Urothelium cell line (cell line): ENCODE measurements at regions not wholly inside any gene's neighbourhood (a gene's known extent, or its start where the extent isn't known, plus 50 kb on each side); places are given as distances from the start of the nearest gene placed in this dataset.

Experiments used
- DNase-seq: peaks from one replicate; pipeline ENCODE4 v3.0.0; 2011; ENCODE audit warnings: low spot score, mixed read lengths
- FAIRE-seq: peaks from 2 replicates; lab custom pipeline; 2011; peaks lifted over from hg19 to GRCh38; lab: Jason Lieb, UNC

DNA sequence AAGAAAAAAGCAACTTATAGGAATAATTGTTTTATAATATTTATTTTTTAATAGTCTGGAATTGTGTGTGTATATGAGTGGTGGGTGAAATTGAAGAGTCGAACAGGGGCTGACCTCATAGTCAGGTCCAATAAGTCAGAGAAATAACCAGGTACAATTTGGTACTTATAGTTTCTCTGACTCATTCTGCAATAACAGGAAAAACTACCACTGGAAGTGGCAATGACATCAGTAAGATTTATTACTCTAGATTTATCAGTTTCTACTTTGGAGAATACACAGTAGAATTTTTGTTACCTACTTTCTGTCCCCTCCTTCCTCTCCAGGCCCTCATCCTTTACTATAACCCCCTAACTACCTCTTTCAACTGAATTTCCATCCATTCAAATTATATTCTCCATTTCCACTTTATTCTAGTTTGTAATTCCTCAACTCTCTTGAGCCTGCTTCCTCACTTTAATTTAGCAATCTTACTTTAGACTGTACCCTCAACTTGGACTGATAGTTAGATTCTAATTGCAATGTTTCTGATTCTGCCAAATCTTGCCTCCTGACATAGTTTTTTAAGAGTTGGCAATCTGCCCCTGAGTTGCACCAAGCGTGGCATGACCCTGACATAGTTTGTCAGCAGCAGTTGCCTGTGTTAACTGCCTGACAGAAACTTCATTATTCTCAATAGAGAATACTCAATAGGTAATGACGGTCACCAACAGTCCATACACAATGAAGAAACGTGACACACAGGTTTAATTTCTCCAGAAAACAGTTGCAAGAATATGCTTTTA, 475.3 kb upstream of the RIOK2 start:
- DNase-seq, result no peak
- FAIRE-seq, result no peak

DNA sequence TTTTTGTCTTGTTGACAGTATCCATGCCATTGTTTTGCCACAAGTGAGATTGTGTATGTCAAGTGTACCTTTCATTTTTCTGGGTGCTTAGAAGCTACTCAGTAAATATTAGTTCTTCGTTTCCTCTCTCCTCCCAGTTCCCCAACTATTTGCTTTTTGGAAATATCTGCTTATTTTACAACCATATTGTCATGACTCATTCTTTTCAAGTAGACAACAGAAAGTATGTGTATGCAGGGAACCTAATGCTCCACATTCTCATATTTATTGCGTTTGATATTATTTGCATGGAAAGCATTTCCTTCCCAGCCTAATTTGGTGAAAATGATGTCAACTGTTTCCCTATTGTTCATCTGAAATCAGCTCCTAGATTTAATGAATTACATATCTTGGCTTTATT, 483.7 kb upstream of the RIOK2 start:
- DNase-seq (no peak), FAIRE-seq (no peak)

DNA sequence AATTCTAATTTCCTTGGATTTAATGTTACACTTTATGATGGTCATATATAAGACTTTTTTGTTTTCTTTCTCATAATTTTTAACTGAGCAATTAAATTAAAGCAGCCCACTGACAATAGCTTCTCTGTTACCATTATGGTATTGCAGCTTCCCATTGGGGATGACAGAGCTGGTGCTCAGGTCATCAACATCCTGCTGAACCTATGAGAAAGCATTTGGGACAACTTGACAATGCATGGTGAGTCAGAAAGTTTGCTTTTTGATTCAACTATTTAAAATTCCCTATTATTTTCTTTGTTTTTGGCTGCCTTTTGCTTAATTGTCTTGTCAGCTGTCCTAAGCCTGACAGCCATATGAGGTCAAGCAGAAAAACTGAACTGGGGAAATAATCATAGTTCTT, 487.4 kb upstream of the RIOK2 start:
- no peak for FAIRE-seq
- no peak for DNase-seq

DNA sequence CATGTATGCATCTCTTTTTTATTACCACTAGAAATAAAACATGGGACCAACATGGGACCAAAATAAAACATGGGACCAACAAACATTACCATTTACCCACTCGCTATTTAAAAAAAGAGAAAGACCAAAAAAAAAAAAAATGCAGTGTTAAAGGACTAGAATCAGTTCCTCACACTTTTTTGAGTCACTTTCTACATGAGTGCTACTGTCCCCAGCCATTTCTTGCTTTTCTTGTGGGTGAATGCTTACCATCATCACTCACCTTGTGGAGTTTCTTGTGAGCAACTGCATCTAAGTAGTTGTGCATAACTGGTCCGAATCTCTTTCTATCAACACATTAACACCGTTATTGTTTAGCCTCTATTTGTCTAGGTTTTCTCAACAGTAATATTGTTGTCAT, 493.6 kb upstream of the RIOK2 start:
- FAIRE-seq (no peak), DNase-seq (no peak)

DNA sequence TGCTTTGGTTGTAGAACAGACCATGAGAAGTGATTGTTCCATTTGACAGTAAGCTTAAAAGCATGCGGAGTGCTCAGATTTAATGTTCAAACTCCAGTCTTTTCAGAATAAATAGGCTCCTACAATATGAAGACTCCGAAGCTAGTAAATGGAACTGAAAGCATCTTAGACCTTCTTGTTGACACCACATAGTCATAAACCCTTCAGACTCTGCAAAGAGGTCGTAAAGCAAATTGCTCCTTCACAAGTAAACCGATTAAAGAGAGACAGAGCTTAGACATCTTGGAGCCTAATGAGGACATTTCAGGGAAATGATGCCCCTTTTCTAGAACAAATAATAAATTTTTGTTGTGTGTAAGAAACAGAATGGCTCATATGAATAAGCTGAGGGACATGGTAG, 511.0 kb upstream of the RIOK2 start:
- FAIRE-seq (no peak), DNase-seq (no peak)

DNA sequence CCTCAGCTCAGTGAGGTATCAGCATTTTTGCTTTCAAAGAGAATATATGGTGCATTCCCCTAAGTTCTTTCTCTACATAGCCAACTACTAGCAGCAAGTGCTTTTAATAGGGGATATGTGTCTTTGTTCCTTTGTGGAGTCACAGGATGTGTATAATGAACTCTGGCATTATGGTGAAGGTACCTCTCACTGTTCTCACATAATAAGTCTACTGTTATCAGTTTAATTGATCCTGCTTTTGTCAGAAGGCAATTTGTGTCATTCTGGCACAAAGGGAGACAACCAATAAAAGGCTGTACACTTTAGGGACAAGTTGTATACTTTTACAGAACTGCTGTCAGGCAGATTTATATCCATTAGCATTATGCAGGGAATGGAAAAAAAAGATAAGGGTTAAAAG, 531.4 kb upstream of the RIOK2 start:
- DNase-seq (no peak), FAIRE-seq (no peak)

DNA sequence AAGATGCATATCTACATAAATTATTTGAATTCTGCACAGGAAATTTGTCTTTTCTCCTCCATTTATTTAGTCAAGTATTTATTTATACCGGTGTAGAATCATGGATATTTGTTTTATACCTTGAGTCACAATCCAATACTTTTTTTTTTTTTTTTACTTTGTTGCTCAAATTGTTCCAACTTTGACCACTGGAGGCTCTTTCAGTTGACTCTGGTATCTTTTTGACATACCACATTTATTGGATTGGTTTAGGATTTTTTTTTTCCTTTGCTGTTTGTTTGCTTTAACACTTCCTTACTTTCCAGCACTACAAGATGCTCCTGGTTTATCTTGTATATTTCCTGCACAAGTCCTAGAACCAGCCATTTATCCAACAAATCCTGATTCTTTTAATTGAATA, 543.1 kb upstream of the RIOK2 start:
- no peak for DNase-seq
- no peak for FAIRE-seq

DNA sequence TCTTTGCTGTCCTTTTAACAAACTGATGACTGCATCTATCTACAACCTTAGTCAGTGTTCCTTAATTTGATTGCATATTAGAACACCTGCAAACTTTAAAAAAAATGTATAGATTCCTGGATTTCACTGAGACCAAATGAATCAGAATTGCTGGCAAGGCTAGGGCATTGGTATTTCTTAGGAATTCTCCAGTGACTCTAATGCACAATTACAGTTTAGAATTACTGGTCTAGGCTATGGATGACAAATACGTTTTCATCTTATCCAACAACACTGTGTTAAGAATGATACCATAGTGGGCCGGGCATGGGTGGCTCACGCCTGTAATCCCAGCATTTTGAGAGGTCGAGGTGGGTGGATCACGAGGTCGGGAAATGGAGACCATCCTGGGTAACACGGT, 545.9 kb upstream of the RIOK2 start:
- DNase-seq (no peak), FAIRE-seq (no peak)

DNA sequence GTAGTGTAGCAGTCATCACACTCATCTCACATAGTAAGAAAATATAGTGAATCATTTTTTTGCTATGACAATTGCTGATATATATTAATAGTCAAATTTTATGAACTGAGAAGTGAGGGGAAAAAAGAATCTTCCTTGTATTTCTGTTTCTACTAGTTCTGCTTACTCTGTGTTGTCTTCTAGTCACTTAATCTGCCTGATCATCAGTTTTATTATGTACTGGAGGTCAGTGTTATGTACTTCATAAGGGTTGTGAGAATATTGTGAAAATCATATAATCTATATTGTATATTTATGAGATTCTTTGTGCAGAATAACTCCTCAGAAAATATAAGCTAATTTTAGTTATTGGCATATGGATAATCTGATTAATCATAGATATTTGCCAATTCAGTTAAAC, 546.9 kb upstream of the RIOK2 start:
- FAIRE-seq (no peak), DNase-seq (no peak)

DNA sequence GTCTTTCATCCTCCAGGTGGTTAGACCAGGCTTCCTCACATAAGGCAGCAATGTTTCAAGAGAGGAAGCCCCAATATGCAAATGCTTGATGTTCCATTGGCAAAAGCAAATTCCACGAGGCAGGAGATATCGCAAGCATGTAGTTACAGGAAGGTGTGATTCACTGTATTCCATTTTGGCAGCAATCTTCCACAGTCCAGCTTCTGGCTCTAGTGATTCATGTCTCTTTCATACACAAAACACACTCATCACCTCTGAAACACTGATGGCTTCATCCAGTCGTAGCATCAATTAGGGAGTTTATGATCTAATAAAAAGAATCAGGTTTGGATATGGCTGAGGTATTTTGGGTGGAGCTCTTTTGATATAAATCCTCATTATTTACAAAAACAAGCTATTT, 552.2 kb upstream of the RIOK2 start:
- DNase-seq (peak; percentile 9), FAIRE-seq (no peak)

DNA sequence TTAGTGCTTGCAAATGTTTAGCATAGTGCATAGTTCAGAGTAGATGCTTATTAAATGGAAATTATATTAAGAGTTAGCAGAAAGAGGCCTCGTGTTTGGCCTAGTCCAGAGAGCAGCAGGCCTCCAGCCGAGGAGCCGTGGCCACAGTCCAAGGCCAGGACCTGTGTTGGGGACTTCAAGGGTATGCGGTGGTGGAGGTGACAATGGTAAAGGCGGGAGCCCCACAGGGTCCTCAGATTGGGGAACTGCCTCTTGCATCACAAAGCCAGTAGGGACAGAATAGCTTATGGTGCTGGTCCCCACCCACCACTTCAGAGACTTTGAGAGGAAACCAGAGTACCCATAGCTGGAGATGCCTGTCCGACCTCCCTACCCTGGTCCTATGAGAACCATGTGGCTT, 554.6 kb upstream of the RIOK2 start:
- FAIRE-seq (no peak), DNase-seq (no peak)

DNA sequence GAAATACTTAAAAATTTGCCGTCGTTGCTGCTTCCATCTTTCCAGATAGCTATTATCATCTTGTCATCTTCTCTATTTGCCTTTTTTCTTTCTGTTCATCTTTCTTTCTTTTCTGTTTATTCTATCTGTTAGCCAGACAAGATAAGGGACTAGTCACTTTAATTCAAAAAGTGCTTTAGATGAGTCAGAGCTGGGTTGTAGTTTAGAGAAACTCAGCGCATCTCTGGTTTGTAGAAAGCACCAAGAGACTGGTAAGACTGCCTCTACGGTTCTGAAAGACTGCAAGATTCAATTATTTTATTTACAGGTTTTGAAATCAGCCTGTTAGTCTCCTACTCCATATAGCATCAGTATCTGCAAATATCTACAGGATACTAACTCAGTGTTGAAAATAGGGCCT, 562.8 kb upstream of the RIOK2 start:
- DNase-seq (no peak), FAIRE-seq (no peak)

DNA sequence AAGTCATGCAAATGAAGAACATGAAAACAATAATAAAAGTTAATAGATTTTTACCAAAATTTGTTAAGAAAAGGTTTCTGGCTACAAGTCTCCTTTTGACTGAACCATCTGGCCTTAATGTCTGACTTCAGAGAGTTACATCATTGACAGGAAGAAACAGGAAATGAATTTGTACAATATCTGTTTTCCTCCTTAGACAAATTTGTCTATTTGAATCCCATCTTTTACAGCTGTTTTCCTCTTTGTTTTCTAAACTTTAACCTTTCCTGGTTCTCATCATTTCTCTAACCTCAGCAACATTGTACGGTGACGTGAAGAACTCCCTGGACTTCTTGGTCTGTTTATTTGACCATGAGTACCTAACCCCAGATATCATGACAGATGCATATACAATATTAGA, 567.5 kb upstream of the RIOK2 start:
- DNase-seq (no peak), FAIRE-seq (no peak)

DNA sequence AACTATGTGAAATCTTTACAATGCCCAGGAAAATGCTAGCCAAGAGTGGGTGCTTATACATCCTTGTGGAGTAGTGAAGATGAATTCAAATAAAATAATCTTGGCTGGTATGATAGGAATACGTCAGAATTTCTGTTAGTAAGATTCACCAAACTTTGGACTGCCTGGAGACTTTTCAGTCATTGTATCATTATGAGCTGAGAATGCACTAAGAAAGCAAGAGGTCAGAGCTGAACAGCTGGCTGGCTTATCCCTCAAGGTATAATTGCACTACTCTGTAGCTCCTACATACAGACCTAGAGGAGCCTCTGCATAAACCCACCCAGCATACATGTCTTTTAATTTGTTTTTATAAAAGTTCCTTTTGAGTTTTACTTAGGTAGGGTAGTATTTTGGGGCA, 568.5 kb upstream of the RIOK2 start:
- DNase-seq (no peak), FAIRE-seq (no peak)

DNA sequence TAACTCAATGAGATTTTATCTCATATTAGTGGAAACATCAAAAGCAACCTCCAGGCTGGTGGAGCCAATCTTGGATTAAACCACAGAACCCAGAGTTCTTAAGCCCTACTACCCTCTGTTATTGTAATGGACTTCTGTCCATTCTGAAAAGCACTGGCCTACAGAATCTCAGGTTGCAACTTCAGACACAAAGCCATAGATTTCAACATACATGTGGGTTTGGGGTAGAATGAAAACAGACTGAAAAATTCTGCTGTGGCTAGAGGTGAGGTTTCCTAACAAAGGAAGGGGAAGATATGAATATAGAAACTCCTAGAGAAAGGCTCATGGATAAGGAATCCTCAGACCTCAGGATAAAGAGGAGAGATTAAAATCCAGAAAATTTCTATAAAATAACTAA, 569.8 kb upstream of the RIOK2 start:
- FAIRE-seq (no peak), DNase-seq (no peak)

DNA sequence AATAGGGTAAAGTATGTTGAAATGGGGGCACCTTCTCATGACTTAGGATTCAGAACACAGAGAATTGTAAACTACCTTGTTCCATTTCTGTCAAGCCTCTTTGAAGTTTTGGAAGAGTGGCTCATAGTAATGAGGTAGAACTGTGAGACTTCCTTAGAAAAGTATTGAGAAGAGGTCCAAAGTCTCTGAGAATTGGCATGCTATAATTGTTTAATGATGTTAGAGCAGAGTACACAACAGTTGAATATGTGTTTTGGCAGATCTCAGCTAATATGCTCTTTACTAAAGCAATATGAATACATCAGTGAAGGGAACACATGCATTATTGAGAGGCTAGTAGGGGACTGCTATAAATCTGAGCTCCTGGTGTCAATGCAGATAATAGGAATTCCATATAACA, 579.4 kb upstream of the RIOK2 start:
- DNase-seq (no peak), FAIRE-seq (no peak)

DNA sequence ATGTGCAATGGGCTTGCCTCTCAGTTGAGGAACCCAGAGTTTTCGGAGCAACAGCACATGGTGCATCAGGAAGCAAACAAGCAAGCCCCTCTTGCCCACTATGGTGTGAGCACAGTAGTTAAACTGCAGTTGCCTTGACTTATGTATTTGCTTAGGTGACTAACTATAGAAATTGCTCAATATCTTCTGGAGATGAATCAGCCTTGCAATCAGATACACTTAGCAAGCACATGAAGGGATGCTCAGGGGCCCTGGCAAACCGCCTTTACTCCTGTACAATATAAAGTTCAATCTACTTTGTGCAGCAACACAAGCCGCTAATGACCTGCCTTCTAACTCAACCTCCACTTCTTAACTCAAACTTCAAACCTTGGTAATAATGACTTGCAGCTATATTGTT, 581.7 kb upstream of the RIOK2 start:
- DNase-seq, result no peak
- FAIRE-seq, result no peak

DNA sequence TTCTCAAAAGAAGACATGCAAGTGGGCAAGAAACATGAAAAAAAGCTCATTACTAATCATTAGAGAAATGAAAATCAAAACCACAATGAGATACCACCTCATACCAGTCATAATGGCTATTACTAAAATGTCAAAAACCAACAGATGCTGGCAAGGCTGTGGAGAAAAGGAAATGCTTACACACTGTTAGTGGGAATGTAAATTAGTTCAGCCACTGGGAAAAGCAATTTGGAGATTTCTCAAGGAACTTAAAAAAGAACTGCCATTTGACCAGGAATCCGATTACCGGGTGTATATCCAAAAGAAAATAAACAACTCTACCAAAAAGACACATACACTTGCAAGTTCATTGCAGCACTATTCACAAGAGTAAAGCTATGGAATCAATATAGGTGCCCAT, 595.4 kb upstream of the RIOK2 start:
- no peak for FAIRE-seq

DNA sequence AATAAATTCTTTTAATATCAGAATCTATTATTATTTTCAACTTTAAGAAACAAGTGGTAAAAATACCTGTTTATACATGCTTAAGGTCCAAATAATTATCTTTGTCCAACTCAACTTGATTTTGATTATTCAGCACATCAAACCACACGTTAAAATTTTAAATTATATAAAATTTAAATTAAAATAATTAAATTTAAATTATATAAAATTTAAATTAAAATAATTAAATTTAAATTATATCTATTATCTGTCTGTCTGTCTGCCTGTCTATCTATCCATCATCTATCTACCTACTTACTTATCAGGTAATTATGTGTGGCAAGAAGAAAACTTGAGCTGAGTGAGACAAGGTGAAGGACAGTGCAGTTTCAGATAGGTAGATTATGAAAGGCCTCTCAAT, 605.3 kb upstream of the RIOK2 start:
- FAIRE-seq (no peak), DNase-seq (no peak)

More for the DNA sequence above, 595.4 kb upstream of the RIOK2 start:
- DNase-seq, result no peak

DNA sequence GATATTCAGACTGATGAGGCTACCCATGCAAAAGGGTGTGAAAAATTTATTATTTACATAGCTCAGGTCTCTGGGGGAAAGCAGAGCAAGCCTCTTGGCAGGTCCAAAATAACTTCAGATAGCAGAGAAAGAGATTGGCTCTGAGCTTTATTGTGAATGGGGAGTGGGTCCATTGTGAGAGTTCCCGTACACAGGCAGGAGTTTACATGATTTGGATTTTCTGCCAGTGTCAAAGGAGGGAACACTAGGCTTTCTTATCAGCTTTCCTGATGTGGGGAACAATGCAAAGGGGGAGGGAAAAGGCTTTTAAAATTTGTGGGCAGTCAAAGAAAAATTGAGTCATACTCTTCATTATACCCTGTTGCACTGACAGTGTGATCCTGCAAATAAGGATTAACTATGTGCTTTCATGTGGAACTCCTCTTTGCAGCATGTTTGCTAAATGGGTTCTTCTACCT, 615.0 kb upstream of the RIOK2 start:
- FAIRE-seq (no peak), DNase-seq (no peak)

DNA sequence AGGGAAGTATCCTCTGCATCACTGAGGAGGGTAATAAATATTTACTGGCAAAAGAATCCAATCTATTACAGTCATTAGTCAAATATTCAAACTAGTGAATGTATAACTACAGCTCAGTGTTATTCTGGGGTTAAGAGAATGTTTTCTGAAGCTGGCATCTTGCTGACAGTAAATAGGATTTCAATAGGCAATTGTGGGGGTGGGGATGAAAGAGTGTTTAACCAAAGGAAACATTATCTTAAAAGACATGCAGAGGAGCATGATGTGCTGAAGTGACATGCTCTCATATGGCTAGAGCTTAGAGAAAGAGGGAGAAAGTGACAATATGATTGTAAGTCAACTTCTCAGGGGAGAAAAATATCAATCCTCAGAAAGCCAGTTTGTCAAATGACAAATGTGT, 618.4 kb upstream of the RIOK2 start:
- no peak for FAIRE-seq
- no peak for DNase-seq

DNA sequence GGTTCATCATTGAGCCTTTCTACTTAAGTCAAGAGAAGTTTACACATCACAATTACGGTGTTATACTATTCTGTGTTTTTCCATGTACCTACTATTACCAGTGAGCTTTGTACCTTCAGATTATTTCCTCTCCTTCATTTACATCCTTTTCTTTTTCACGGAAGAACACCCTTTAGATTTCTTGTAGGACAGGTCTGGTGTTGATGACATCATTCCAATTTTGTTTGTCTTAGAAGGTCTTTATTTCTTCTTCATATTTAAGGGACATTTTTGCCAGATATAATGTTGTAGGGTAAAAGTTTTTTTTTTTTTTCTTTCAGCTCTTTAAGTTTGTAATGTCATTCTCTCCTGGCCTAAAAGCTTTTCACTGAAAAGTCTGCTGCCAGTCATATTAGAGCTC, 637.1 kb upstream of the RIOK2 start:
- DNase-seq, result no peak

DNA sequence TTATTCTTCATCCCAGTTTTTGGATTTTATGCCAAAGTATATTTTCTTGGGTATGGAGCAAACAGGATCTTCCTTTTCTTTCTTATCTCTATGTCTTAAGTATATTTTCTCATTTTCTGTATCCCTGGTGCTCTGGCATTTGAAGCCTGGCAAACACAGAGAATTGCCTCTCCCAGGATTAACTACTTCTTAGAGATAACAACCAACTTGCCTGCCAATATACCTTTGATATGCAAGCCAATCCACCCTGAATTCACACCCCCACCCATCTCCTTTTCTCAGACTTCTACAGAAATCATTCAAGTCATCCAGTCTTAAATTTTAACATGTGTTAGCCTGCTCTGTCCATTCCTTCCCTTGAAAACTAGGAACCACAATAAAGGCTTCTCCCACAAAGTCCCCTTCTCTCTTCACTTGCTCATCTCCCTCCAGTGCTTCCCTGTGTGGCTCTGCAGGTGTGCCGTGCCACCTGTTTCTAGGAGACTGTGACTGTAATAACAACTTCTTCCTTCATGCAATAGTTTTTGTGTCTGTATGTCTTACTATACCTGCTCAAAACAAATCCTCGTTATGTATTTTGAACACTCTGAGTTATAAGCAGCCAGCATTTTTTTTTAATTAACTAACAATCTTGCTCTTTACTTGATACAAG, 649.7 kb upstream of the RIOK2 start:
- no peak for DNase-seq
- FAIRE-seq, result no peak

More for the DNA sequence above, 637.1 kb upstream of the RIOK2 start:
- FAIRE-seq, result no peak
